HepG2 (cell line): ENCODE measurements at regions not wholly inside any gene's neighbourhood (a gene's known extent, or its start where the extent isn't known, plus 50 kb on each side); places are given as distances from the start of the nearest gene placed in this dataset.

Source experiments
- CTCF ChIP-seq: sonication (generic); formaldehyde crosslinking; IDR thresholded peaks from 2 replicates; pipeline ENCODE4 v1.5.0; 2020; ENCODE audit warnings: mild to moderate bottlenecking, missing genetic modification reagents, moderate library complexity
- EP300 ChIP-seq, 3 experiments: sonication (generic) in 1 of 3; formaldehyde crosslinking in 1 of 3; IDR thresholded peaks; 2 replicates each; pipeline versions ENCODE4 v1.5.1 to v1.6.1; 2011 to 2020; ENCODE audit warnings: low read depth in 2 of 3, low read length in 2 of 3, borderline replicate concordance in 1 of 3, improper control_type of control experiment in 1 of 3, mild to moderate bottlenecking in 1 of 3, missing genetic modification reagents in 1 of 3, moderate library complexity in 1 of 3
- MLLT10 ChIP-seq: sonication (generic); formaldehyde crosslinking; IDR thresholded peaks from 2 replicates; pipeline ENCODE4 v1.4.0; 2020; ENCODE audit warnings: missing genetic modification reagents
- MYC ChIP-seq: sonication (generic); formaldehyde crosslinking; IDR thresholded peaks from 2 replicates; pipeline ENCODE4 v1.9.0; 2021; ENCODE audit warnings: missing genetic modification reagents, borderline replicate concordance
- ZNF10 ChIP-seq: sonication (generic); formaldehyde crosslinking; IDR thresholded peaks from 2 replicates; pipeline ENCODE4 v1.4.0; 2020; ENCODE audit warnings: mild to moderate bottlenecking, low read depth, missing genetic modification reagents, borderline replicate concordance
- ZNF550 ChIP-seq: sonication (generic); formaldehyde crosslinking; IDR thresholded peaks from 2 replicates; pipeline ENCODE4 v1.4.0; 2020; ENCODE audit warnings: mild to moderate bottlenecking, missing genetic modification reagents, borderline replicate concordance
- ZNF740 ChIP-seq: sonication (generic); formaldehyde crosslinking; IDR thresholded peaks from 2 replicates; pipeline ENCODE4 v1.4.0; 2020; ENCODE audit warnings: missing genetic modification reagents
- TF ChIP-seq, protein P1 (sequence below): sonication (generic); formaldehyde crosslinking; IDR thresholded peaks from 2 replicates; pipeline ENCODE4 v1.4.0; 2020; ENCODE audit warnings: missing genetic modification reagents, low read depth, mild to moderate bottlenecking, borderline replicate concordance
- TF ChIP-seq, protein P2 (sequence below): conservative IDR thresholded peaks from 2 replicates; pipeline ENCODE4 v1.6.1; 2018; ENCODE audit warnings: missing genetic modification reagents

DNA sequence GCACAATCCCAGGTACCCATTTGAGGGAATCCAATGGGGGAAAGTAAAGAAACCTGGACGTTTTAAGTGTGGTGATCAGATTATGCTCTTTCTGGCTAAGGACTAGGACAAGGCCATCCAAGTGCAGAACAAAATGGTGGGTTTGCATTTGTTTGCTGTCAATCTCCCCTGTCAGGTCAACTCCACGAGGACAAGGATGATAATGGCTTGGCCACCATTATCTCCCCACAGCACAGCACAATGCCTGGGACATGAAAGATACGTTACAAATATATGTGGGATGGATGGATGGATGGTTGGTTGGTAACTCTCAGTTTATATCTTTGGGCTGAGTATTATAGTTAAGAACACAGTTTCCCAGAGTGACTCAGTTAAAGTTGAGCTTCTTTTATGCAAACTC lies 526.9 kb downstream of the NPIPA7 start:
- no peak for TF ChIP-seq ZNF550
- TF ChIP-seq CTCF (CRISPR knock-in tag), result no peak
- TF ChIP-seq ZNF10, result no peak
- TF ChIP-seq EP300 (IDR thresholded peaks at IDR 0.05; ENCODE audit: low read depth in 2 of 2, low read length in 2 of 2), result no peak
- TF ChIP-seq EP300 (CRISPR knock-in tag; IDR thresholded peaks at IDR 0.05; ENCODE audit: borderline replicate concordance), result no peak
- no peak for TF ChIP-seq MYC (CRISPR knock-in tag)
- TF ChIP-seq, protein P1, sequence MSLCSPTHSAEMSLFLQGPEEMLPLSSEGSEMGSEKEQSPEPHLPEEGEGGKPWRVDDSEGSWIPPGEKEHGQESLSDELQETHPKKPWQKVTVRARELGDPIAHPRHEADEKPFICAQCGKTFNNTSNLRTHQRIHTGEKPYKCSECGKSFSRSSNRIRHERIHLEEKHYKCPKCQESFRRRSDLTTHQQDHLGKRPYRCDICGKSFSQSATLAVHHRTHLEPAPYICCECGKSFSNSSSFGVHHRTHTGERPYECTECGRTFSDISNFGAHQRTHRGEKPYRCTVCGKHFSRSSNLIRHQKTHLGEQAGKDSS (CRISPR knock-in tag), result no peak
- TF ChIP-seq, protein P2, sequence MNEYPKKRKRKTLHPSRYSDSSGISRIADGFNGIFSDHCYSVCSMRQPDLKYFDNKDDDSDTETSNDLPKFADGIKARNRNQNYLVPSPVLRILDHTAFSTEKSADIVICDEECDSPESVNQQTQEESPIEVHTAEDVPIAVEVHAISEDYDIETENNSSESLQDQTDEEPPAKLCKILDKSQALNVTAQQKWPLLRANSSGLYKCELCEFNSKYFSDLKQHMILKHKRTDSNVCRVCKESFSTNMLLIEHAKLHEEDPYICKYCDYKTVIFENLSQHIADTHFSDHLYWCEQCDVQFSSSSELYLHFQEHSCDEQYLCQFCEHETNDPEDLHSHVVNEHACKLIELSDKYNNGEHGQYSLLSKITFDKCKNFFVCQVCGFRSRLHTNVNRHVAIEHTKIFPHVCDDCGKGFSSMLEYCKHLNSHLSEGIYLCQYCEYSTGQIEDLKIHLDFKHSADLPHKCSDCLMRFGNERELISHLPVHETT (CRISPR knock-in tag), result no peak
- TF ChIP-seq MLLT10, result no peak
- TF ChIP-seq ZNF740 (CRISPR knock-in tag), result no peak
